Type B pancreatic cell (in vitro differentiated cells): ENCODE measurements at regions not wholly inside any gene's neighbourhood (a gene's known extent, or its start where the extent isn't known, plus 50 kb on each side); places are given as distances from the start of the nearest gene placed in this dataset.

Source experiments
- DNase-seq: peaks from one replicate; pipeline ENCODE4 v3.0.0; 2021; ENCODE audit warnings: mixed read lengths; ENCODE audit not compliant: unreplicated experiment; ENCODE audit errors: extremely low spot score
- H3K27ac Mint-ChIP-seq: 2 replicates; pipeline ENCODE4 v1.8.0; 2021; ENCODE audit warnings: mild to moderate bottlenecking, mixed read lengths
- H3K27me3 Mint-ChIP-seq: 2 replicates; pipeline ENCODE4 v1.8.0; 2021; ENCODE audit warnings: mixed read lengths
- H3K36me3 Mint-ChIP-seq: 2 replicates; pipeline ENCODE4 v1.8.0; 2021; ENCODE audit warnings: mixed read lengths
- H3K4me1 Mint-ChIP-seq: one replicate; pipeline ENCODE4 v1.8.0; 2021; ENCODE audit warnings: mixed read lengths; ENCODE audit not compliant: unreplicated experiment
- H3K4me3 Mint-ChIP-seq: 2 replicates; pipeline ENCODE4 v1.8.0; 2021; ENCODE audit warnings: mild to moderate bottlenecking, mixed read lengths
- H3K9me3 Mint-ChIP-seq: 2 replicates; pipeline ENCODE4 v1.8.0; 2021; ENCODE audit warnings: mixed read lengths
- CTCF ChIP-seq: fragments of 200-600 bp; sonication (generic); conservative IDR thresholded peaks from 2 replicates; pipeline ENCODE4 v1.5.0; 2021; ENCODE audit warnings: antibody characterized with exemption, mild to moderate bottlenecking

- H3K4me1 Mint-ChIP-seq, result peaks cover 15% of the 10 kb centered on the region
- H3K27me3 Mint-ChIP-seq, result peaks cover 48% of the 10 kb centered on the region
- no peaks in the 10 kb centered on the region for H3K36me3 Mint-ChIP-seq
- DNase-seq, result no peak
- no peak for TF ChIP-seq CTCF
- peaks cover 3% of the 10 kb centered on the region for H3K9me3 Mint-ChIP-seq
- H3K4me3 Mint-ChIP-seq, result no peak overlapping the region
- H3K27ac Mint-ChIP-seq, result no peak overlapping the region
Measured at GRCh38 chr2:121058852-121059558, 226.0 kb downstream of the TFCP2L1 start.

- Mint-ChIP-seq H3K4me1 (peaks cover 15% of the 10 kb centered on the region), H3K9me3 (no peaks in the 10 kb centered on the region), H3K27ac (no peak overlapping the region), H3K36me3 (no peaks in the 10 kb centered on the region), H3K27me3 (peaks cover 53% of the 10 kb centered on the region), H3K4me3 (no peak overlapping the region)
- no peak for TF ChIP-seq CTCF
- no peak for DNase-seq
Measured at GRCh38 chr2:121059651-121060649, 225.1 kb downstream of the TFCP2L1 start.

- H3K9me3 Mint-ChIP-seq, result peaks cover under 1% of the 10 kb centered on the region
- TF ChIP-seq CTCF, result no peak
- no peaks in the 10 kb centered on the region for H3K36me3 Mint-ChIP-seq
- no peak for DNase-seq
- no peak overlapping the region for H3K27ac Mint-ChIP-seq
- H3K4me1 Mint-ChIP-seq, result peaks cover 15% of the 10 kb centered on the region
- no peak overlapping the region for H3K4me3 Mint-ChIP-seq
- peaks cover 60% of the 10 kb centered on the region for H3K27me3 Mint-ChIP-seq
Measured at GRCh38 chr2:121061633-121062032, 223.4 kb downstream of the TFCP2L1 start.

- no peaks in the 10 kb centered on the region for H3K36me3 Mint-ChIP-seq
- no peak for DNase-seq
- peaks cover 64% of the 10 kb centered on the region for H3K27me3 Mint-ChIP-seq
- H3K27ac Mint-ChIP-seq, result no peak overlapping the region
- no peak for TF ChIP-seq CTCF
- peaks cover 15% of the 10 kb centered on the region for H3K4me1 Mint-ChIP-seq
- peaks cover 5% of the 10 kb centered on the region for H3K9me3 Mint-ChIP-seq
- no peak overlapping the region for H3K4me3 Mint-ChIP-seq
Measured at GRCh38 chr2:121063471-121063870, 221.5 kb downstream of the TFCP2L1 start.

GRCh38 chr2:121064186-121064585, 220.8 kb downstream of the TFCP2L1 start:
- Mint-ChIP-seq H3K27ac (no peak overlapping the region), H3K36me3 (no peaks in the 10 kb centered on the region), H3K4me1 (peaks cover 15% of the 10 kb centered on the region), H3K27me3 (peaks cover 66% of the 10 kb centered on the region), H3K4me3 (no peak overlapping the region), H3K9me3 (peaks cover 5% of the 10 kb centered on the region)
- no peak for TF ChIP-seq CTCF
- no peak for DNase-seq
